ENCODE measurements at regions not wholly inside any gene's neighbourhood (a gene's known extent, or its start where the extent isn't known, plus 50 kb on each side); places are given as distances from the start of the nearest gene placed in this dataset.

- DNase-seq (ENCODE audit: low read depth, low spot score) = no peak
Observed at GRCh38 chr18:55853268-55853667, 265.3 kb upstream of the TCF4 start.

GRCh38 chr18:55850904-55851303 lies 262.9 kb upstream of the TCF4 start:
- DNase-seq (ENCODE audit: low read depth, low spot score) = no peak

- DNase-seq (ENCODE audit: low read depth, low spot score) = no peak
Observed at GRCh38 chr18:55849391-55849790, 261.4 kb upstream of the TCF4 start.

- no peak for DNase-seq (ENCODE audit: low read depth, low spot score)
Observed at GRCh38 chr18:55847960-55848359, 260.0 kb upstream of the TCF4 start.

- DNase-seq (ENCODE audit: low read depth, low spot score) = no peak
Observed at GRCh38 chr18:55845221-55845620, 257.2 kb upstream of the TCF4 start.

GRCh38 chr18:55844382-55844781 lies 256.4 kb upstream of the TCF4 start:
- no peak for DNase-seq (ENCODE audit: low read depth, low spot score)

- no peak for DNase-seq (ENCODE audit: low read depth, low spot score)
Observed at GRCh38 chr18:55841314-55841713, 253.3 kb upstream of the TCF4 start.

GRCh38 chr18:55840601-55841170 lies 252.7 kb upstream of the TCF4 start:
- no peak for DNase-seq (ENCODE audit: low read depth, low spot score)

GRCh38 chr18:55839343-55839742 lies 251.4 kb upstream of the TCF4 start:
- no peak for DNase-seq (ENCODE audit: low read depth, low spot score)

- no peak for DNase-seq (ENCODE audit: low read depth, low spot score)
Observed at GRCh38 chr18:55838841-55839240, 250.8 kb upstream of the TCF4 start.

GRCh38 chr18:55838319-55838718 lies 250.3 kb upstream of the TCF4 start:
- no peak for DNase-seq (ENCODE audit: low read depth, low spot score)

GRCh38 chr18:55833543-55833942 lies 245.6 kb upstream of the TCF4 start:
- no peak for DNase-seq (ENCODE audit: low read depth, low spot score)

GRCh38 chr18:55830544-55830943 lies 242.6 kb upstream of the TCF4 start:
- no peak for DNase-seq (ENCODE audit: low read depth, low spot score)

GRCh38 chr18:55821219-55821618 lies 233.2 kb upstream of the TCF4 start:
- no peak for DNase-seq (ENCODE audit: low read depth, low spot score)

GRCh38 chr18:55819448-55819847 lies 231.5 kb upstream of the TCF4 start:
- no peak for DNase-seq (ENCODE audit: low read depth, low spot score)

- DNase-seq (ENCODE audit: low read depth, low spot score) = no peak
Observed at GRCh38 chr18:55818284-55818683, 230.3 kb upstream of the TCF4 start.

- no peak for DNase-seq (ENCODE audit: low read depth, low spot score)
Observed at GRCh38 chr18:55811925-55812324, 223.9 kb upstream of the TCF4 start.

GRCh38 chr18:55805666-55806065 lies 217.7 kb upstream of the TCF4 start:
- DNase-seq (ENCODE audit: low read depth, low spot score) = no peak

- DNase-seq (ENCODE audit: low read depth, low spot score) = no peak
Observed at GRCh38 chr18:55795101-55795669, 207.2 kb upstream of the TCF4 start.

- no peak for DNase-seq (ENCODE audit: low read depth, low spot score)
Observed at GRCh38 chr18:55794288-55795052, 206.5 kb upstream of the TCF4 start.

GRCh38 chr18:55790296-55790695 lies 202.3 kb upstream of the TCF4 start:
- DNase-seq (ENCODE audit: low read depth, low spot score) = no peak

- DNase-seq (ENCODE audit: low read depth, low spot score) = no peak
Observed at GRCh38 chr18:55787536-55788073, 199.6 kb upstream of the TCF4 start.
